ENCODE measurements at regions not wholly inside any gene's neighbourhood (a gene's known extent, or its start where the extent isn't known, plus 50 kb on each side); places are given as distances from the start of the nearest gene placed in this dataset.

- TF ChIP-seq EZH2 (IDR thresholded peaks at IDR 0.05) (no peak), POLR2AphosphoS5 (IDR thresholded peaks at IDR 0.05; ENCODE audit: borderline replicate concordance, low read depth, low read length) (no peak), FOXP2 (optimal IDR thresholded peaks at IDR 0.05; ENCODE audit: control extremely low read depth, extremely low read length, insufficient read depth) (no peak)
These were observed 1526.6 kb upstream of the FLRT2 start for GRCh38 chr14:84003346-84003745.
